GM21619 (cell line): ENCODE measurements at regions not wholly inside any gene's neighbourhood (a gene's known extent, or its start where the extent isn't known, plus 50 kb on each side); places are given as distances from the start of the nearest gene placed in this dataset.

ENCODE experiments used
- ATAC-seq: cut with Tn5 transposase; IDR thresholded peaks from one replicate; pipeline ENCODE4 v1.9.1; 2021; ENCODE audit not compliant: unreplicated experiment

DNA sequence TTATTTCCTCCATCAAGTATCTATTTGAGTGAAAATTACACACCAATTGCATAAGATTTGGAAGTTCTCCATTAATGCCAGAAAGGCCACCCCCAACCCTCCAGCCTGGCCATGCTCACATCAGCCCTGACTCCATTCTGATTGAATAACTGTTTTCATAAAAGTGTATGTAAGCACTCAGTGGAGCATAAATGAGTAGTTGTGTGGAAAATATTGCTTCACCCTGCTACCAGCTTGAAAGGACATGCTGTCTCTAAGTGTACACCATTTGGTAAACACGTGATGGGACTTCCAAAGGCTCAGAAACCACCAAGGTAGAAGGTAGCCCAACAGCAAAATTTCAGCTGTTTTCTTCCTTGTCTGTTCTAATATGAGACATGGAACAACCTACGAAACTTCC lies 393.8 kb downstream of the ZNF385D start:
- no peak for ATAC-seq

DNA sequence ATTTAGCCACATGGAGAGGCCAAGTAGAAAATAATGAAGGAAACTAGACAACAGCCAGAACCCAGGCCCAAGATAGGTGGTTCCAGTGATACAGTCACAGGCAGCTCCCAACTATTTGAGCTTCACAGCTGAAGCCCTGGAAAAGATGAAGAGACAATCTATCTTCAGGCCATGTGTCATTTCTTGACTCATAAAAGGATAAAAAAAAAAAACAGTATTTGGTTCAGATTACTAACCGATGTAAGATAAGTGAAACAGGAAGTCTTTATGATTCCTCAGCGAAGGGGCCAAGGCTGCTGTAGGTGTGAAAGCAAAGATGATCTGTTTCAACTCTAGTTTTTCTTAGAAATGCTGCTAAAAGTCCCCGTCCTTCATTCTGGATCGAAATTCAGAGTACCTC lies 394.6 kb downstream of the ZNF385D start:
- no peak for ATAC-seq

DNA sequence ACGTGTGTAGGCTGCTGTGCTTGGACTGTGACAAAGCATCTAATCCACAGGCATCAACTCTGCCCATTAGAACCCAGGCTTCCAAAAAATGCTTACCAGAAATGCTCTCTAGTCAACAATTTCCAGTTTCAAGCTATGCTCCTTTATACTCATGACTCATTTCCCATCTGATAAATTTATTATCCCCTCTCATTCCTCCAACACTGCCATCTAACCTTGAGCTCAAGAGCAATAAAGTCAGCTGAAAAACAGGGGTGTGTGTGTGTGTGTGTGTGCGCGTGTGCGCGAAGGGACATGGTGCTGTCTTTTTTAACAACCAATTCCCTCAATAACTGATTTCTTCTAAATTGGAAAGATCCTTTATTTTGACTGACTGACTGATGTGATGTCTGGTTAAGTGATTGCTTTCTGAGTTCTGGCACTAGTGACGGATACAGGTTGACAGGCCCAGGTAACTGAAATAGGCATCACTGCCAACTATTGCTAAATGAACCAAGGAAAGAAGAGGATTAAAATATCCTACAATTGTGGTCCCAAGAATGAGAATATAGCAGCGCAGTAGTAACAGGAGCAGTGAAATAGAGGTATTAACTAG lies 405.5 kb downstream of the ZNF385D start:
- no peak for ATAC-seq

DNA sequence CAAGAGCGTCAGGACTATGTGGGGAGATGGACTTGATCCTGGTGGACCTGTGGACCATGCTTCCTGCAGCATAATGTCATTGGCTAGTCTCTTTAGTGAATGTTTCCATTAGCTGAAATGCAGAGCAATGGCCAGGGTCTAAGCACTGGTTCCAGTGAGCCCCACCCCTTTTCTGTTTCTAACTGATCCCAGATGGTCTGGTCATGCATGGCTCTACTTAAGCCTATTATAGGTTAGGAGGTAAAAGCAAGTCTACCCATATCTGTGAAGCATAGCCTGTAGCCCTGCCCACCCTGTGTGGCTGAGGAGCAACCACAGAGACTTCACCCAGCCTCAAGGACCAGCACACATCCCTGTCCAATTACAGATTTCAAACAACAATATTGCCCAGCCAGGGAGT lies 419.2 kb downstream of the ZNF385D start:
- ATAC-seq = no peak

DNA sequence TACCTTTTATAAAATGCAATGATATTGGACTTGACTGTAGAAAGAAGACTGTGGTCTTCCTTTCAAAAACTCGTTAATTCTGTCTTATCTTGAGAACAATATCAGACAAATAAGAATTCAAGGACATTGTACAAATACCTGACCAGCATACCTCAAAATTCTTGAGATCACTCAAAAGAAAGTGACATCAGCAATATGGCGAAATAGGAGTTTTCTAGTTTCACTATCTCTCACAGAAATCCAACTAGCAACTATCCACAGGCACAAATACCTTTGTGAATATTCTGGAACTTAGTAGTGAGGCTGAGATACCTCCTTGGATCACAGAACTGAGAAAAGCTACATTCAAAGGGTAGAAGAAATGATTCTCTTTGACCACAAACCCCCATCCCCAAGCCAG lies 419.7 kb downstream of the ZNF385D start:
- ATAC-seq = no peak

DNA sequence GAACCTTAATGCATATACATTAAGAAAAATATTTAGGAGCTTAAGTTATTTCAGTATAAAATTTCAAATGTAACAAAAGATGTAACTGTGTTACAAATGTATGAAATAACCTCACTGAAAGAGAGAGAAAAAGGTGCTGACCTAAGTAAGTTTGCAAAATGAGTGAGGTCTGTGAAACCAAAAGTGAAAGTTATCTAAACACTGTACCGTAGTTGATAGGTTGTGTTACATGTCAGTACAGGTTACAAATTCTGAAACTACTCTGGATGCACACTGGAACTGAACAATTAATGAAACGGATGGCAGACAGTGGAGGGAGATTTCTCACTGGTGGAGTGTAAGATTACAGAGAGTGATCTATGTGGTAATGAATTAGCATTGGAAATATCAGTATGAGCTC lies 420.7 kb downstream of the ZNF385D start:
- peak; percentile 93 for ATAC-seq

DNA sequence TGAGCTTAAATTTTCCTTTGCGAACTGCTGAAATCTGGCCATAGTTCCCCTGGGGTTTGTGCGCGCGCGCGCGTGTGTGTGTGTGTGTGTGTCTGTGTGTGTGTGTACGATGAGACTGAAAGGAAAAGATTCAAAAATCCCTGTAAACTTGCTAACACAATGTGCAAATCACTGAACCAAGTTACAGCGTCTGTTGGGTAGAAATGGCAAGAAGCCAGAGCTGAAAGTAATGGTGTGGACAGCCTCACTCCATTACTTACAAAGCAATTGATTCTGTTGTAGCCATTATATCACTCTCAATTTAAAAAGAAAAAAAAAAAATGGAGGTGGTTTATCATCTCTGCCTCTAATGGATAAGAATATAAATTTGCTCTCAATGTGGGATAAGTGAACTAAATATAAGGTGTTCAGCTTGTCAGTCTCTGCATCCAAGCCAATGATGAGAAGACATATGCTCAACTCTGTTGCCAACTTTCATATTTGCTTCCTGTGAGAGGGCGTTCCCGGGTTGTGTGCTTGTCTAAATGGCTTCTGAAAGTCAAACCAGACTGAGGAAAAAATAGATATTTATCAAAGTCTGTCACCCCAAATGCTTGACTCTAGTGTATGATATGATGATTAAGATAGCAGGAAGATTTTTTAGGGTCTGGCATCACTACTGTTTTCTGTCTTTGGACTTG lies 422.2 kb downstream of the ZNF385D start:
- ATAC-seq = no peak

DNA sequence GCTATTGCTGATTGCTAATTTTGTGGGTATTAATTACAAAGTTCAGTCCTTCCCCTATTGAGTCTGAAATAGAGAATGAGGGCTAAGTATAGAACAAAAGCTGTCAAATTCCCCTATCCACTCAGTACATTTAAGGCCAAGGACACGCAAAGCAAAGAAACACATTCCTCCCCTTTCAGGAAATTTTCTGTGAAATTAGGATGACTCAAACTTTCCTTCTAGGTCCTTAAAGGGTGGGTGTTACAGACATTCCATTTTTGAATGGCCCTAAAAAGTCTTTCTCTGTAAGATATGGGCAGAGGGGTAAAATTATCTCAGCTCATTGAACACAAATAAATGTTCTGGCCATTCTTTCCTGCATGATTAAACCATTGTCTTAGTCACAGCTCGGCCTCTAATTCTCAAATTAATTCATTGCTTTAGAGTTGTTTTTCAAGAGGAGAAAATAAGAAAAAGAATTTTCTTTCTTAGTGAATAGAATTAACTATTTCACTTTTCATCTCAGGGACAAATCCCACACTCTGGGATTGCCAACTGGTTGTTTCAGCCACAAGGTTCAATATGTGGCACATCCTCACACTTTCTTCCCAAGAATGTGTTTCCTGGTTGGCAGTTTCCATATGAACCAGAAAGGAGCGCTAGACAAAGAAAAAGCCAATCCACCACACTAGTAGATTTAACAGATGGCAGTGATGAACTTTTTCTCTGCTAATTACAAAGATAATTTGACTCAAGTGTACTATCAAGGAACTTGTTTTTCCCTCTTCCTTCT lies 424.1 kb downstream of the ZNF385D start:
- no peak for ATAC-seq

DNA sequence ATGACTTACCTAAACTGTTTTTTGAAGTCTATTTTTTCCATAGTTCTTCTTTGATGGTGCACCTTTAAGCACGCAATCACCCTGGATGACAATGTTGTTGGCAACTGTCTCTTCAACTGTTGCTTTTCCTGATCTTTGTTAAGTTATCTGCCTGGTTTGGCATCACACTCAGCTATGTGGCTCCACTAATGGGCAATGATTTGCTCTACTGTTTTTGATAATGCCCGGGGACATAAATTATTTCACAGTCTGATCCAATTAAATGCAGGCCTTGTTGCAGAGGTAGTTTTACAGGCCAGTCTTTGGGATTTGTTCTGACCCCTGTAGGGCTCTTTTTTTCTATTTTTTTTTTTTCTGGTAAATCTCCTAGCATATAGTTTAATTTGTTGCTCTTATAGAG lies 436.3 kb downstream of the ZNF385D start:
- ATAC-seq = no peak

DNA sequence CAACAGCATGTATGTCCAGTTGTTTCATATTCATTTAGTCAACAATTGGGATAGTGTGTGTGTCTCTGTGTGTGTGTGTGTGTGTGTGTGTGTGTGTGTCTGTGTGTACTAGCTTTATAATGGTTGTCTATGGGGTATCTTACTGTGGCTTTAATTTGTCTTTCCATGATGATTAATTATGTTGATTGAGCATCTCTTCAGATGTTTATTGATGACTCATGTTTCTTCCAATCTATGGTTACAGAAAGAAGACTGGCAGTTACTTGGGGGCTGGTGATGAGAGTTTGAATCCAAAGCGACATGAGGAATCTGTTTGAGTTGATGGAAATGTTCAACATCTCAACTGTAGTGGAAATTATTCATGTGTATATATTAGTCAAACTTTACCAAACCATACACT lies 440.1 kb downstream of the ZNF385D start:
- ATAC-seq = no peak

DNA sequence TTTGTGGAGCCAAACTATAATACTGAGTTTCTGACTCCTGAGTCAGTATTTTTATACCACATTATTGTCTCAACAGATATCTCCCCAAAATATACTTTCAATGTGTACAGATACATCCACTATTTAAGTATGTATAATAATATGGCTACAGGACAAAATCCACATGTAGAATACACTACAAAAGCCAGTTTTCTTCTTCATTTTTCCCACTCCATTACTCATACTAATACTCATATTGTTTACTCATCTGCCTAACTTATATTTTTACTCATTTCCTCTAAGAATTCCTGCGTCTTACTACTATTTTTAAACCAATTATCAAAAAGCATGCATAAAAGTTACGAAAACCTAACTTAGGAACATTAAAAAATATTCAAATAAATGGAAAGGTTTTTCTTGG lies 440.8 kb downstream of the ZNF385D start:
- ATAC-seq = no peak

DNA sequence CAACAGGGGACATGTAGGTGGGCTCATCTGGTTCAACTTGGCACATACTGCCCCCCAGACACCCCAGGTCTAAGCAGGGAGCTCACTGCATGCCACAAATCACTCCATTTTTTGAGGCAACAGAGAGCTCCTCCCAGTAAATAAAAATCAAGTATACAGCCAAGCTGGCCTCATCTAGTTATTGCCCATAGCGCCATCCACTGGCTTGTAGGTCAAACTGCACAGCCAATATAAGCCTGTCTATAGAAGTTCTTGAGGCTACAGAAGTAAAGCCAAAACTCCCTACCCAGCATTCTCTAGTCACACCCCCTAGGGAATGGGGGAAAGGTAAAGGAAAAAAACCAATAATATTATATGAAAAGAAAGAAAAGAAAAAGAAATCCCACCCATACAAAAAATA lies 453.7 kb downstream of the ZNF385D start:
- ATAC-seq = no peak

DNA sequence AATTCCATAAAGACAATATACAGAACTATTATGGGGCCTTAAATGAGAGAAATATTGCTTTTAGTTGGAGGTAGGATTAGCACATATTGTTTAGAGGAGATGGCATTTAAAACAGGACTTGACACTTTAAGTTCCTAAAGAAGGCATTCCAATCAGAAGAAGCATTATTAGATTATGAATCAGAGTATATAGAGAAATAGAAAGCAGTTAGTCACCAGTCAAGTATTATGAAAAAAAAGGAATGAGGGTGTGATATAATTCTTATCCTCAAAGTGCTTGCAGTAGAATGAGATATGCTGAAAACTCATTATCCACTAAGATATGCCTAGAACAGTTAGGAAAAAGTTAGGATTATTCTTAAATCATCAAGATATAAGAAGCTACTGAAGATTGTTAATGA lies 456.2 kb downstream of the ZNF385D start:
- no peak for ATAC-seq

DNA sequence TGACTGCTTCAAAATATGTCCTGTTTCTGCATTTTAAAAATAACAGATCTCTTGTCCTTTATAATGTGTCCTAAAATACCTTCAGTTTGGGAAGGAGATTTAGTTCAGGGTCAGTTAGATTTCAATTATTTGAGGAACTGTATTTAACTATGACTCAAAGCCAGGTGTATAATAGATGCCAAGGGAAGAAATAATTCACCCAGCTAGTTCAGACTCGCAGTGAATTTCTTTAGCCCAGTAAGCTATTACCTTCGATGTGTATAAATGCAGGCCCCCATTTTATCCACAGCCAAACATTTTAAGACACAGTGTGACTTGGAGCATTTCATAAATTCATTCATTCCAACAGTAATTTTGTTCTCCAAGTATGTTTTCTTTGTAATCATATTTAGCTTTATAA lies 458.0 kb downstream of the ZNF385D start:
- no peak for ATAC-seq

DNA sequence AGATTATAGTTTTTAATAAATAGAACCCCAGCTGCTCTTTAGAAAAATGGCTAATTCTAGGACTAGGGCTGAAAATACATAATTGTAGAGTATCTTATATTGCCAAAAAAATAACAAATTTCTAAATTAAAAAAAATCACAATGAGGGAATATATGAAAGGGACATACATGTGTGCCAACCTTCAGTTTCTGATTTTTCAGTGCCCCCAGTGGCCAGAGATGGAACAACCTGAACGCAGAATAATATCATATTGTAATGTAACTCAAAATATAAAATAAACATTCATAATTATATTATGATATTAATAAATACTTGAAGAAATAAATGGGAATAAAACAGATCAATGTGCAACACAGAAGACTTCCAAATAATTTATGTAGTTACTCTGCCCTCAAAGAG lies 460.5 kb downstream of the ZNF385D start:
- ATAC-seq = no peak

DNA sequence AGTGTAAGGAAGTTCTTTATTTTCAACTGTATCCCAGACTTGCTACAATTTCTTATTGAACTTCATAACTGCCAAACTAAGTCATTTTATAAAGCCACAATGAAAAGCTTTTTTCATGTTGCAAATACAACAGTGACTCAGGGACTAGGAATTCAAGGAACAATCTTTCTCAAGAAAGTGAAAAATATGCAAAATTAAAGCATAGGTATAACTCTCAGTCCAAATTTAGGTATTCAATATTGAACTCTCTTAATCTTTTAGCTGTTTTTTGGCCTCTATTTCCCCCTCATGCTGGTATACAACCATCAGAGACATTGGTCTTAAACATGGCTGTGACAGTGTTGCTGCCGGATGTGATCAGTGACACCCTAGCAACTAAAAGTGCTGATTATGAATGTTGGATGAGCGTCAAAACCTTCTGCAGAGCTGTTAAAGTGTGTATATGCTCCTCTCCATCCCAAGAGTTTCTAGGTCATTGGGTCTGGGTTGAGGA lies 476.9 kb downstream of the ZNF385D start:
- ATAC-seq = no peak

DNA sequence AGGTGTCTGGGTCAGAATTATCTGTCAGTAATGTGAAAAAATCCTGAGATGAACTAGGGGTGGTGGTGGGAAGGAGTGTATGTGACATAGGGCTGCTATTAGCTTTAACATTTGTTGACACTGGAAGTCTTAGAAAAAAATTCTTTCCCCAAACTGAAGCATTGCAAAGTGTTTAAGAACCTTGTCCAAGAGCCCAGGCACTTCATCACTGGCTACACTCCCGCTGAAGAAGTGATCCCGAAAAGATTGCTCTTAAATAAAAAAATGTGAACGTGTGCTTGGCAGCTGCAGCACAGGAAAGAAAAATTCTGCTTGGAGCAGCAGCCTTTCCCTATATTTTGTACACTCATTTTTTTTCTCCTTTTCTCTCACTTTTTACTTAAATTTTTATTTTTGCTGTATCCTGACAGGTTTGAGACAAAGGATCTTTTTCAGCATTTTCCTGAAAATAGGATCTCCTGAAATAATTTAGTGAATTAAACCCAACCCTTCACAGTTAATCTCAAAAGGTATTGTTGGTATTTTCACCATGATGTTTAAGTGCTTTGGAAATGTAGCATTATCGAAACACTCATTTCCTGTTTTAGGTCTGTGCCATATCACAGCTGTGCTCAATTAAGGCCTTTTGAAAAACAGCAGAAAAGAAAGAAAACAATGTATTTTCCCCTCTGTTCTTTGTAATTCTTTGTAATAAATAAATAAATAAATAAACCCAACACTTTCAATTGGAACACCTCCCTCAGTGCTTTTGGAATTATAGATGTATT lies 477.6 kb downstream of the ZNF385D start:
- no peak for ATAC-seq

DNA sequence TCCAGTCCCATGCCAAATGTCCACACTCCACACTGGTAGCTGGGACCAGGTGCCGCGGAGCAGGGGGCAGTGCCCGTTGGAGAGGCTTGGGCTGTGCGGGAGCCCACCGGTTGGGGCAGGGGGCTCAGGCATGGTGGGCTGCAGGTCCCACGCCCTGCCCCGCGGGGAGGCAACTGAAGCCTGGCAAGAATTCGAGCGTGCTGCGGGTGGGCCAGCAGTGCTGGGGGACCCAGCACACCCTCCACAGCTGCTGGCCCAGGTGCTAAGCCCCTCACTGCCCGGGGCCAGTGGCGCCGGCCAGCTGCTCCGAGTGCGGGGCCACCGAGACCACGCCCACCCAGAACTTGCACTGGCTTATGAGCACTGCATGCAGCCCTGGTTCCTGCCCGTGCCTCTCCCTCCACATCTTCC lies 479.4 kb downstream of the ZNF385D start:
- ATAC-seq = no peak

DNA sequence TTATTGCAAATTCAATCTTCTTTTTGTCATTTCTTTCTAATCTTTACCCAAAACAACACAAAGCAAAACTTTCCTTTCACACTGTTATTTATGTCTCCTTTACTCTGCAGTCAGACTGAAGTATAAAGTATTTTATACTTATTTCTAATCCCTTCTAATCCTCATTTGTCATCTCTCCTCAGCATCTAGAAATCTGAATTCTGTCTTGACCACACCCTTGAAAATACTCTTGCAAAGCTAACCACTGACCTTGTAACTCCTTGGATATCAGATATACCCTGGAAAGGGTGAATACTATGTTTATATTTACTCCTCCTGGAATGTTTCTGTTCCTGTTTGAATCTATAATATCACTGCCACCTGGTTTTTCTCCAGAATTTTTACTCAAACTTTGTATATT lies 481.1 kb downstream of the ZNF385D start:
- no peak for ATAC-seq

DNA sequence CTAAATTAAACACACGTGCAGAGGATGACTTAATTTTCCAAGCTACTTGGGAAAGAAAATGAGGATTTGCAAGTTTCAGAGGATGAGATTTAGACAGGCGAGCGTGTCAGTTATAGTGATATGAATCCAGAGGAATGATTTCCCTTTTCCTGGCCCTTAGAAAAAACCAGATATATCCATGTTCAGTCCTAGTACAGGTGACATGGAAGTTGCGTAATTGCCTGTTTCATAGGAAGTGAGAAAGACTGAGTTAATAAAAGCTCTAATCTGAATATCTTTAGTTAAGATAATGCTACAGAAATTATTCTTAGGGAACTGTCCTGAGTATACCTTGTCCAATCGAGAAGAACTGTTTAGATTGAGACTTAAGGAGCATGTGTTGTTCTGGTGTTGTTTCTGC lies 490.5 kb downstream of the ZNF385D start:
- no peak for ATAC-seq

DNA sequence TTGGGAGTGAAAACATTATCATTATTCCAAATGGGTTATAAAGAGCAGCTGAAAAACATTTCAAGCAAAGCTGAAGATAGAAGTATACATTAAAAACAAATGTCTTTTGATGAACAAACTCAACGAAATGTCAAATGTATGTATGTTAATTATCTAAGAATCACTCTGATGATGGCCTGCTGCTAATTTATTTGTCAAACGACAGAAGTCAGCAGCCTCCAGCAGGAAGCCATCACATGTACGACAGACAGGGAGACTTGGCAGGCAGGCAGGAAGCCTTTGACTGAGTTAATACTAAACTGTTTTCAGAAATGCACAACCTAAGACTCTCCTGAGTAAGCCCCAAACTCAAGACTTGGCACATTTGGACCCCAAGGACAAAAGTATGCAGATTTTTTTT lies 491.1 kb downstream of the ZNF385D start:
- no peak for ATAC-seq

DNA sequence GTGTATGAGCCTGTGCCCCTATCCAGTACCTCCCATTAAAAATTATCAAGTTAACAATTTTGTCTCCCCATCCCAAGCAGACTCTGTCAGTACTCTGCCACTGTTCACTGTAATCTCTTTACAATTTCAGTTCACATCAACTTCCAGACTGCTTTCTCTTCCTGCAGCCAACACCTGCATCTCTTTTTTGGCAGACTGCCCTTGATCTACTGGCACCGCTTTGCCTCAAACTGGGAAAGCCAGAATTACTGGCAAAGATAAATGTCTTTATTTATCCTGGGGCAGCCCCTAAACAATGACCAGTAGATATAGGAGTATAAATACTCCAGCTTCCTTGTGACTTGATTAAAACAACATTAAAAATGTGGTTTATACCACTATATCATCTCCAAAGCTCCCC lies 494.1 kb downstream of the ZNF385D start:
- no peak for ATAC-seq
